Thymus (tissue), 11 donors: ENCODE measurements at regions not wholly inside any gene's neighbourhood (a gene's known extent, or its start where the extent isn't known, plus 50 kb on each side); places are given as distances from the start of the nearest gene placed in this dataset.
"Not testable (repeated sequence)": the region's sequence is repeated elsewhere in the genome, so short reads cannot be mapped to it uniquely, and the experiment has no call there.

Experiments
- DNase-seq, 9 donors: peaks; one replicate each; pipeline ENCODE4 v3.0.0-alpha.2; 2013; ENCODE audit warnings: low spot score in 9 of 9, low read depth in 6 of 9, missing footprints in 1 of 9
- H3K27ac ChIP-seq, 2 donors: one replicate each; pipeline ENCODE4 v1.5.1; 2013; ENCODE audit warnings: control low read depth in 1 of 2, low read depth in 1 of 2, low read length in 1 of 2, mild to moderate bottlenecking in 1 of 2, moderate library complexity in 1 of 2
- H3K27me3 ChIP-seq, 2 donors: one replicate each; pipeline ENCODE4 v1.5.1; 2013; ENCODE audit warnings: low read length in 1 of 2; ENCODE audit not compliant: control insufficient read depth in 2 of 2, insufficient read depth in 1 of 2
- H3K36me3 ChIP-seq, 2 donors: one replicate each; pipeline ENCODE4 v1.5.1; 2013; ENCODE audit warnings: low read length in 1 of 2, mild to moderate bottlenecking in 1 of 2, moderate library complexity in 1 of 2; ENCODE audit not compliant: control insufficient read depth in 2 of 2, insufficient read depth in 2 of 2
- H3K4me1 ChIP-seq, 2 donors: one replicate each; pipeline ENCODE4 v1.5.1; 2013; ENCODE audit warnings: low read length in 2 of 2; ENCODE audit not compliant: control insufficient read depth in 2 of 2, insufficient read depth in 2 of 2
- H3K4me3 ChIP-seq, 2 donors: one replicate each; pipeline ENCODE4 v1.5.1; 2013; ENCODE audit warnings: low read length in 2 of 2, control low read depth in 1 of 2, mild to moderate bottlenecking in 1 of 2
- H3K9me3 ChIP-seq, 2 donors: one replicate each; pipeline ENCODE4 v1.5.1; 2013; ENCODE audit warnings: low read length in 1 of 2, mild to moderate bottlenecking in 1 of 2; ENCODE audit not compliant: control insufficient read depth in 2 of 2, insufficient read depth in 1 of 2
- WGBS: extraction: QIAGEN DNeasy Blood & Tissue Kit; methylation state at CpG from one replicate; pipeline ENCODE4 v1.1.7; 2013; 5-methylcytosine and 5-hydroxymethylcytosine counted together
- donor health status: healthy.

GRCh38 chr5:72687288-72687687 is 129.2 kb upstream of the TNPO1 start:
- 82% methylated on average over 1 of the region's 1 CpG for WGBS
- no peaks in the 10 kb centered on the region for H3K27me3 ChIP-seq
- no peaks in the 10 kb centered on the region for H3K9me3 ChIP-seq
- no peak overlapping the region for H3K4me3 ChIP-seq
- no peak overlapping the region for H3K27ac ChIP-seq
- H3K4me1 ChIP-seq, result no peaks in the 10 kb centered on the region
- no peak for DNase-seq
- no peaks in the 10 kb centered on the region for H3K36me3 ChIP-seq

GRCh38 chr5:72682561-72682960 is 133.9 kb upstream of the TNPO1 start:
- WGBS, result 94% methylated on average over 2 of the region's 2 CpGs
- Histone ChIP-seq H3K36me3 (no peaks in the 10 kb centered on the region), H3K4me3 (no peak overlapping the region), H3K27me3 (no peaks in the 10 kb centered on the region), H3K4me1 (no peaks in the 10 kb centered on the region), H3K27ac (no peak overlapping the region), H3K9me3 (peaks cover 0 to 11% of the 10 kb centered on the region in 2 donors)
- DNase-seq, result no peak

- no peaks in the 10 kb centered on the region for H3K27me3 ChIP-seq
- no peak for DNase-seq
- H3K27ac ChIP-seq, result no peak overlapping the region
- WGBS, result 94% methylated on average over 3 of the region's 3 CpGs
- no peaks in the 10 kb centered on the region for H3K4me1 ChIP-seq
- no peaks in the 10 kb centered on the region for H3K36me3 ChIP-seq
- no peak overlapping the region for H3K4me3 ChIP-seq
- peaks cover 0 to 11% of the 10 kb centered on the region in 2 donors for H3K9me3 ChIP-seq
Observed at GRCh38 chr5:72681781-72682180, 134.7 kb upstream of the TNPO1 start.

GRCh38 chr5:72677447-72677846 is 139.0 kb upstream of the TNPO1 start:
- no peaks in the 10 kb centered on the region for H3K4me1 ChIP-seq
- peaks cover 0 to 11% of the 10 kb centered on the region in 2 donors for H3K9me3 ChIP-seq
- DNase-seq, result no peak
- no peak overlapping the region for H3K27ac ChIP-seq
- no peaks in the 10 kb centered on the region for H3K27me3 ChIP-seq
- WGBS, result 80% methylated on average over 1 of the region's 1 CpG
- no peak overlapping the region for H3K4me3 ChIP-seq
- H3K36me3 ChIP-seq, result no peaks in the 10 kb centered on the region

GRCh38 chr5:72676831-72677230 is 139.6 kb upstream of the TNPO1 start:
- H3K36me3 ChIP-seq, H3K27ac ChIP-seq, H3K4me3 ChIP-seq, DNase-seq, H3K27me3 ChIP-seq, H3K4me1 ChIP-seq: not testable (repeated sequence)
- peaks cover 0 to 11% of the 10 kb centered on the region in 2 donors for H3K9me3 ChIP-seq
- WGBS, result 97% methylated on average over 8 of the region's 8 CpGs

GRCh38 chr5:72673623-72674022 is 142.8 kb upstream of the TNPO1 start:
- H3K9me3 ChIP-seq, result no peaks in the 10 kb centered on the region
- H3K4me3 ChIP-seq, result no peak overlapping the region
- DNase-seq, result no peak
- no peaks in the 10 kb centered on the region for H3K27me3 ChIP-seq
- H3K27ac ChIP-seq, result no peak overlapping the region
- no peaks in the 10 kb centered on the region for H3K36me3 ChIP-seq
- no peaks in the 10 kb centered on the region for H3K4me1 ChIP-seq

- Histone ChIP-seq H3K27ac (no peak overlapping the region), H3K27me3 (no peaks in the 10 kb centered on the region), H3K36me3 (no peaks in the 10 kb centered on the region), H3K4me1 (no peaks in the 10 kb centered on the region), H3K9me3 (no peaks in the 10 kb centered on the region), H3K4me3 (no peak overlapping the region)
- DNase-seq, result no peak
Observed at GRCh38 chr5:72673180-72673579, 143.3 kb upstream of the TNPO1 start.

GRCh38 chr5:72667708-72668107 is 148.8 kb upstream of the TNPO1 start:
- Histone ChIP-seq H3K27me3 (no peaks in the 10 kb centered on the region), H3K4me1 (no peaks in the 10 kb centered on the region), H3K36me3 (no peaks in the 10 kb centered on the region), H3K27ac (no peak overlapping the region), H3K4me3 (no peak overlapping the region), H3K9me3 (no peaks in the 10 kb centered on the region)
- DNase-seq, result no peak
- 94% methylated on average over 1 of the region's 1 CpG for WGBS

GRCh38 chr5:72662936-72663335 is 153.5 kb upstream of the TNPO1 start:
- DNase-seq, result no peak
- Histone ChIP-seq H3K9me3 (no peaks in the 10 kb centered on the region), H3K27me3 (no peaks in the 10 kb centered on the region), H3K4me1 (no peaks in the 10 kb centered on the region), H3K27ac (no peak overlapping the region), H3K4me3 (no peak overlapping the region), H3K36me3 (no peaks in the 10 kb centered on the region)
- WGBS, result 90% methylated on average over 7 of the region's 7 CpGs

GRCh38 chr5:72662305-72662704 is 154.2 kb upstream of the TNPO1 start:
- Histone ChIP-seq H3K4me3 (no peak overlapping the region), H3K36me3 (no peaks in the 10 kb centered on the region), H3K9me3 (no peaks in the 10 kb centered on the region), H3K27ac (no peak overlapping the region), H3K27me3 (no peaks in the 10 kb centered on the region), H3K4me1 (no peaks in the 10 kb centered on the region)
- 87% methylated on average over 3 of the region's 3 CpGs for WGBS
- no peak for DNase-seq
